ENCODE measurements at regions not wholly inside any gene's neighbourhood (a gene's known extent, or its start where the extent isn't known, plus 50 kb on each side); places are given as distances from the start of the nearest gene placed in this dataset.

DNA sequence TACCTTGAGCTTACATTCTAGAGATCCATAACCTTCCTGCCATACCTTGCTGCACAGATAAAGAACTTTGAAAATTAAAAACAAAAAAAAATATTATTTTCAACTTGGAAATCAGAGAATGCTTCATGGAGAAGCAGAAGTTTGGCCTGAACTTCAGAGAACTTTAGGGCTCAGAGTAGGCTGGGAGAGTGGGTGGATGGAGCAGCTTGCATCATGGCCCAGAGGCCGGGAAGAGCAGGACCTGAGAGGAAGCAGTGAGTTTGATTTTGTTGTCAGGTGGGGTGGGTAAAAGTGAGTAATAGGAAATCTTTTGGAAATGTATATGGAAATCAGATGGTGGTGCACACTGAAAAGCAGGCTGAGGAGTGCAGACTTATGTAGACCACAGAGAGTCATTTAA lies 228.5 kb upstream of the KRR1 start:
- TF ChIP-seq POLR2AphosphoS5 (IDR thresholded peaks at IDR 0.05; ENCODE audit: low read depth, low read length) (no peak), TAF1 (IDR thresholded peaks at IDR 0.05; ENCODE audit: borderline replicate concordance, insufficient read depth, low read length) (no peak)

Measured in PFSK-1 (cell line).